ENCODE measurements at regions not wholly inside any gene's neighbourhood (a gene's known extent, or its start where the extent isn't known, plus 50 kb on each side); places are given as distances from the start of the nearest gene placed in this dataset.

DNA sequence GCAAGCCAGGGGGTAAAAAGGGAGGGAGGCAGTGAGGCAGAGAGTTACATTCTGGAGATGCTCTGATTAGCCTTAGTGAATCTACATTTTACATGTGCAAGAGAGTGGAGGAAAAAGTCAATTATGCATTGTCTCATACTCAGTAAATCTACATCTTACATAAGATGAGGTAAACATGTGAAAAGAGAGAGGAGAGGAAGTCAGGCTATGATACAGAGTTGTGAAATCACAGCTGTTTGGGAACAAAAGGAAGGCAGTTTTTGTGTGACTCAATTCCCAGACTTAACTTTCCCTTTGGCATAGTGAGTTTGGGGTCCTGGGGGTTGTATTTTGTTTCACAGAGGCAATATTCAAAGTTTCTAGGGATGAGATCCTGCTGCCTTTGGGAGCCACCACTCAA lies 67.8 kb downstream of the GP2 start:
- DNase-seq (ENCODE audit: low read depth in 2 of 3, low spot score in 2 of 3) = no peak

DNA sequence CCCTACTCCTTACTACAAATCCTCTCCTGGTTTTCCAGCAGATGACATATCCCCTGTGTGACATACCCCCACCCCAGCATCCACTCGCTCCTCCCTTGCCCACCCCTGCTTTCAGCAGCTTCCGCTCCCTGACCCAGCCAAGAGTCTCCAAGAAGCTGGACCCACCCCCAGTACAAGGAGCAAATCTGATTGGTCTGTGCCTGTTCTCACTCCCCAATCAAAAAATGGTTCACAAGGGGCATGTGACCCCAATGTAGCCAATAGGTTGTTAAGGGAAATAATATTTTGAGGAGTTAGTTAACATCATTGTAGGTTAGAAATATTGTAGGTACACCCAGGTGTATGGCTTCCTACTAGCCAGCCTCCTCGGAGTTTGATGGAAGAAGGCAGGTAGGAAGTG lies 70.1 kb downstream of the GP2 start:
- no peak for DNase-seq (ENCODE audit: low read depth in 2 of 3, low spot score in 2 of 3)

DNA sequence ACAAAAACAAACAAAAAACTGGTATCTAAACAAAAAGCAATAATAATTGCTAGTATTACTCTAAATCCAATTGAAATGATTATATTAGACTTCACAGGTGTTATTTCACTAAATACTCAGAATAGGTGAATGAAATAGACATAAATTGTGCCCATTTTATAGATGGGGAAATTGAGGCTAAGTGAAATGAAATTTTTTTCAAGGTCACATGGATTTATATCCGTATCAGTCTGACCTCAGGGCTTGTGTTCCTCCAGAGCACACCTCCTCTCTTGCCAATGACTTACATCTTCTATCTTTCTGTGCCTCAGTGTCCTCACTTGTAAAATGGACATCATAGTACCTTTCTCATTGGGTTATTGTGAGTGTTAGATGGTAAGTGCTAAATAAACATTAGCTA lies 72.3 kb downstream of the GP2 start:
- DNase-seq (ENCODE audit: low read depth in 2 of 3, low spot score in 2 of 3) = no peak

- DNase-seq (ENCODE audit: low read depth in 2 of 3, low spot score in 2 of 3) = no peak
These were observed 73.5 kb downstream of the GP2 start for GRCh38 chr16:20253825-20254224.

- DNase-seq (ENCODE audit: low read depth in 2 of 3, low spot score in 2 of 3) = no peak
These were observed 78.1 kb downstream of the GP2 start for GRCh38 chr16:20249211-20249610.

DNA sequence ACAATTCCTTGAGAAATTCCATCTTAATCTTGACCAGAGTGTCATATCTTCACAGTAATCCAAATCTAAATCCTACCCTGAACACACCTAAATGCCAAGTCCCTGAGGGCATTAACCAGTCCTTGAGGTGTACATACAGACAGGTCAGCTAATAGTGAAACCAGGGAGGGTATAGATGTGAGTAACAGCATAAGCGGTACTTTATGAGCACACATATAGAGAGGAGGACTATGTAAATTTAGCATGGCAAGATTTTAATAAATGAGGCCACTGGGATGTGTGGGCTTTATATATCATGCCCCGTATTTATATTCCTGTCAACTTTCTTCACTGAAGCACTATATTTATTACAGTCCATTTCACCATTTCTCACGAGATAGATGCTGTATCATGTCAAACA lies 80.2 kb downstream of the GP2 start:
- no peak for DNase-seq (ENCODE audit: low read depth in 2 of 3, low spot score in 2 of 3)

DNA sequence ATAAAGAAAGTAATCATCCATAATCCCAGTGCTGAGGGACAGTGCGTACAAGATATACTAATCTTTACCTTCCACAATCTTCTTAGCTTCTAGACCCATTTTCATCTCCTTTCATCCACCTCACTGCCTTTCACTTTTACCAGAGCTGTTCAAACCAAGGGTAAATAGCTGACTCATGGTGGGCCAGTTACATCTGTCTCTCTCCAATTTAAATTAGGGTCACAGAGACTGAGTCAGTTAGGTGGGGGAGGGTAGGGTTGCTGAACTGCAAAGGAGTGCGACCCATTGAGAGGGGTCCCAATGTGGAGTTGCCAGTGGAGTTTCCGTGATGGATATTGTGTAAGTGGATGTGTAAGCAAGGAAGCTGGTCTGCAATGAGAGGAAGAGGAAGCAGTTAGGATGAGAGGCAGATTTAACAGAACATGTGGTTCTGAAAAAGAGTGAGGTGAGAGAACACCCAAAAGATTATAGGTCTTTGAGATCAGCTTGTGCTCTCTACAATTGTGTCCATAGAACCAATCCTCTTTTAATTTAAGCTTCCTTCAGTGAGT lies 83.5 kb downstream of the GP2 start:
- peak in 1 of 3 donors; percentile 44 for DNase-seq (ENCODE audit: low read depth in 2 of 3, low spot score in 2 of 3)

- no peak for DNase-seq (ENCODE audit: low read depth in 2 of 3, low spot score in 2 of 3)
These were observed 84.6 kb downstream of the GP2 start for GRCh38 chr16:20242568-20243255.

DNA sequence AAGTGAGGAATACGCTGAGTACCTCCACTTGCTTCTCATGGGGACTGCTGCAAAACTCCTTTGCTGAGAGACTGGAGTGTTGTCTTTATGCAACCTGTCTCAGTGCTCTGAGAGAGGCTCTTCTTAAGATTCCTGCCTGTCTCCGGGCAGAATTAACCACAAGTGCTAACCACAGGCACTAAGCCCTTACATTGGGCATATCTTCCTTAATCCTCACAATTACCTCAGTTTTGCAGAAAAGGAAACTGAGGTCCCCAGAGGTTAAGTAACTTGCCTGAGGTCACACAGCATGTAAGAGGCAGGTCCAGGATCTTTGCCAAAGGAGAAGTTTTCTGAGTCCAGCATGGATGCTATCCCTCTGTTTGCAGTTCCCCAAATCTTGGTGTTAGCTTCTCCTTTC lies 86.0 kb downstream of the GP2 start:
- no peak for DNase-seq (ENCODE audit: low read depth in 2 of 3, low spot score in 2 of 3)

GRCh38 chr16:20236579-20237289 lies 90.6 kb downstream of the GP2 start:
- DNase-seq (ENCODE audit: low read depth in 2 of 3, low spot score in 2 of 3) = no peak

DNA sequence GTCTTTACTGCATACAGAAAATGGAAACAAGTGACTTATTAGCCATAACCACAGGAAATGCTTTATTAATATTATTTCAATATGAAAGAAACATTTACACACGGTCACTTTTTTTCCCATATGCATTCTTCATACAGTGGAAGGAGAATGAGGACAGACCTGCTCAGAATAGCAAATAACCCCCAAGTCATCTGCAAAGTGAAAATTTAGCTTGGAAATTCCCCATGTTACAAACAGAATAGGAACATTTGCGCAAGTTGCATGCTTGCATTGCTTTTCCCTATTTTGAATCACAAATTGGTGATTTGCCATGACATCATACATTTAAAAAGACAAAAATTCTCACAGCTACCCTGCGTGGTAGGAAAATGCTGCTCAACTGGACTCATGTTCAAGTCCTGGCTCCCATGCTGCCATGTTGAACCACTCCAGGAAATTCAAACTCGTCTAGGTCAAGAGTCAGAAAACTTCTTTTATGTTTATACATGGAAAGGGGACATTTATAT lies 102.0 kb downstream of the GP2 start:
- no peak for DNase-seq (ENCODE audit: low read depth in 2 of 3, low spot score in 2 of 3)

DNA sequence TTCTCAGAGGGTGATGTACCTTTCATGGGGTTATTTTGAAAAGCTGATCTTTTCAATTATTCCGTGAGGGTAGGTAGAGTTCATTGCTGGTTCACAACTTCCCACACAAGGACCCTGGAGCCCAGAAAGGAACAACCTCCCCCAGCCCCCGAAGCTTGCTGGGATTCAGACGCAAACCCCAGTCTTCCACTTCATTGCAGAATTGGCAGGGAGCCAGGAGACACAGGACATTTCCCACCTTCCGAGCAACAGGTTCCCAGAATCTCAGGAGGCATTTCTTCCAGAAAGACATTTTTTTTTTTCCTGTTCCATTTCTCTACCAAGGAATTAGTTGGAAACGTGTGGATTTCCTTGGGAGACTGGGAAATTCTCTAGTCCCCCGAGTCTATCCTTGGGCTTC lies 106.1 kb downstream of the GP2 start:
- no peak for DNase-seq (ENCODE audit: low read depth in 2 of 3, low spot score in 2 of 3)

DNA sequence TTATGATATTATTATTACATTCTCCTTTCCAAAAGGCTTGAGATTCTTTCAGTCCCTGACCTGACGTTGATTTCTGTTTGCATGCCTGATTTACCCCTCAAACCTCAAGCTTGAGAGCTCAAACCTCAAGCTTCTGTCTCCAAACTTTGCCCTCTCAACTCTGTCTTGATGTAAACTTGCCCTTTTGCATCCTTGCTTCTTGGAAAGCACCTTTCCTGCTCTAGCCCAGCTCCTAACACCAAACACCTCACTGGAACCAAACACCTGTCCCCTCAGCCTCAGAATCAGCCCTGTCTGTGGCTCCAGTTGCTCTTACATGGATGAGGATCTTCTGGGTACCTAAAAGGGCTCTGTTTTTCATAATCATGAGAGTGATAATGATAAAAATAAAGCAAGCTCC lies 109.2 kb downstream of the GP2 start:
- no peak for DNase-seq (ENCODE audit: low read depth in 2 of 3, low spot score in 2 of 3)

DNA sequence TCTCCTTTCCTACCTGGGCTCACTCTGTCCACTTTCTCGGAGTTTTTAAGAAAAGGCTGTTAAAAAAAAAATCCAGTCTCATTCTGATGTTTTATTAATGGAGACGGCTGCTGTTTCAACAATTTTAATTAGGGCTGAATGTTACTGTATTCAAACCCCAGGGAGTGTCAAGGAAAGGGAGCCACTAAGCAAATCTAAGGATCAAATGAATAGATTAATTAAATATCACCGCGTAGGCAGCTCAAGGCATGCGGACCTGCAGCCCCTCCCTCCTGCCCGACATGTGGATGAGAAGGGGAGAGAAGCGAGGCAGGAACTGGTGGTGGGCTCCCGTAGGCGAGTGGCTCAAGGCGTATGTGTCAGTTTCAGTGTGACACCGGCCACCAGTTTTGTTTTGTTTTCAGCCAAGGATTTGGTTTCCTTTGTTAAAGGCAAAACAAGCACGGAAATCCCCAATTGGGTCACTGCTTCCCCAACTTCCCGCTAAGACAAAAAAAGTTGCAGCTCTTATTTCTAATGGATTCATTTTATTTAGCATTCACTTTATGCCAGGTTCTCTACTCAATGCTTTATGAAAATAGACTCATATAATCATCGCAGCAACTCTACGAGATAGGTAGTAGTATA lies 110.6 kb downstream of the GP2 start:
- no peak for DNase-seq (ENCODE audit: low read depth in 2 of 3, low spot score in 2 of 3)

DNA sequence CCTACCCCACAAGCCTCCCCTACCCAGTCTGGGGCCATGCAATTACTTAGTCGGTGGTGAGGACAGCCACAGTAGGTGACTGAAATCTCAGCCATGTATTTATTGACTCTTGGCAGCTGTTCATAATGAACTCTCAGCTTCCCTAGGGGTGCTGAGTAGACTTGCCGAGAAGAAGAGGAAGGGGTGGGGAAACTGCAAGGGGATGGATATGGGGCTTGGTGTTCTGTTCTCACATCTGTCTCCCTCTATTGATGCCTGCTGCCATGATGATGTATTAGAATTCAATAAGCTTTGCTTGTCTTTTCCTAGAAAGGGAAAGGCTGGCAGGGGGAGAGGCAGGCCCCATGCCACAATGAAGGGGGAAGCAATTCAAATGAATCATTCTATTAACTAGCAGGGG lies 112.9 kb downstream of the GP2 start:
- no peak for DNase-seq (ENCODE audit: low read depth in 2 of 3, low spot score in 2 of 3)

DNA sequence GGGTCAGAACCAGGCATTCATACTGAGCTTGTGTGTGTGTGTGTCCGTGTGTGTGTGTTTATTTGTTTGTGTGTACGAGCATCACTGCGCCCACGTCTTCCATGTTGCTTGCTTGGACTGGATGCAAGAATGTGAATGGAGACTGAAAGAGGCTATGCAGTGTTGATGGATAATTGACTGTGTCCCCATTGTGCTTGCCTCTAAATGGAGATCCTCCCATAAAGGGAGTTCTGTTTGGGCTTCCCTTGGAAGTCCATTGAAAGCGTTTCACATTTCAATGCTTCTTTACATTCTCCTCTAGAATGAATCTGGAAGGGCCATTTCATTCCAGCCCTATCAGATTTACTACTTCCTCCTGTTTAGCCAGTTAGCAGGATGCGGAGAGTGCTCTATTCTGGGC lies 124.0 kb downstream of the GP2 start:
- no peak for DNase-seq (ENCODE audit: low read depth in 2 of 3, low spot score in 2 of 3)

GRCh38 chr16:20202747-20203146 lies 124.6 kb downstream of the GP2 start:
- DNase-seq (ENCODE audit: low read depth in 2 of 3, low spot score in 2 of 3) = no peak

DNA sequence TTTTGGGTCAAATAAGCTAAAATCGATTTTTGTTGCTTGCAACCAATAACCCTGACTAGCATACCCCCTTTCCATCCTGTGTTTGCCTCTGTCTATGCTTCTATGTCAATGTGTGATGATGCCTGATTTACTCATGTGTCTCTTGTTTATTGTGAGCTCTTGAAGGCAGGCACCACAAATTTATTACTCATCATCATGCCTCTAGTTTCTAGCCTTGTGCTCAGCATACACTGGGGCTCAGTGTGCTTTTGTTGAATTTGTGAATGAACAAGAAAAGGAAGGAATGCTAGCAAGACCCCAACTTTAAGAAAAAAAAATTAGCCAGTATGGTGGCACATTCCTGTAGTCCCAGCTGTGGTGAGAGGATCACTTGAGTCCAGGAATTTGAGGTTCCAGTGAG lies 119.1 kb upstream of the GPR139 start:
- DNase-seq (ENCODE audit: low read depth in 2 of 3, low spot score in 2 of 3) = no peak

DNA sequence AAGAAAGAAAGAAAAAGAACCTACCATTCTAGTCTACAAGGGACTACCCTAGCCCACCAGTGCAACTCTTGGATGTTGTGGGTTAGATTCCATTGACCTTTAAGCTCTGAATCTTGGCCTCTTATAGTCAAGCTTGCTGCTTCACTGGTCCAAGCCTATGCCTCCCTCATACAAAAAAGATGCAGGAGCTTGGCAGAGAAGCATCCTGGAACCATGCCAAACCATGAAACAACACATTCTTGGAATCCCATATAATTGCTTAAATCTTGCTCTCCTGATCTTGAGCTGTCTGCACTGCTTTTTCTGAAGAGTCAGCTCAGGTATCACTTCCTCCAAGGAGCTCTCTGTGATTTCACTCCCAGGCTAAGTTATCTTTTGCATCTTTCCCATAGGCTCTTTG lies 117.9 kb upstream of the GPR139 start:
- no peak for DNase-seq (ENCODE audit: low read depth in 2 of 3, low spot score in 2 of 3)

DNA sequence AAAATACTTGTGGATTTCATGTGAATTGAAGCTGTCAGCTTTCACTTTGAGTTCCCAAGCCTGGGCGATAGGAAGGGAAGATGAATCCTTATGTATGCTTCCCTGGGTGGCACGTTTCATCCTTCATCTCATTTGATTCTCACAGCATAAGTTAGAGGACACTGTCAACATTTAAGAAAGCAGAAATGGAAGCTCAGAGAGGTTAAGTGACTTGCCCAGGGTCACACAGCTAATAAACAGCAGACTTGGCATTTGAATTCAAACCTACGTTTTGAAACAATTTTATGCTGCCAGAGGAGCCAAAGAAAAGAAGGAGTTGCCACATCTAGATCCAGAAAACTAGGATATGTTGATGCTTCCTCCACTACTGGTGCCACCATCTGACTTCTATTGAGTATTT lies 108.3 kb upstream of the GPR139 start:
- DNase-seq (ENCODE audit: low read depth in 2 of 3, low spot score in 2 of 3) = no peak

DNA sequence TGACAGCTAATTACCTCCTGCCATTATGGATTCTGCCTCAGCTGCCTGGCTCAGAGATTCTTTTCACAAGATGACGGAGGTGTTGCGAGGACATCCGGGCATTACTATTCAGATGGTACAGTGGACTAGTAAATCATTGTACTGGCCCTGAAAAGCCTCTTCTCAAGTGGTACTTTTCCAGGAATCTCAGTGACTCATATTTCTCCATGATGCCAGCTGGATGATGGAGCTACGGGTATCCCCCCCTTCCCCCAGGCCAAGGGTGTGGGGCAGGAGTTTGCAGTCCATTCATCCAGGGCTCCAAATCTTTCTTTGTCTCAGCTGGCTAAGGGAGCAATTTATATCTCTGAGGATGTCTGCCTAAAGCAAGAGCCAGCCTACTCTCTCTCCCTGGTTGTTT lies 107.7 kb upstream of the GPR139 start:
- no peak for DNase-seq (ENCODE audit: low read depth in 2 of 3, low spot score in 2 of 3)

DNA sequence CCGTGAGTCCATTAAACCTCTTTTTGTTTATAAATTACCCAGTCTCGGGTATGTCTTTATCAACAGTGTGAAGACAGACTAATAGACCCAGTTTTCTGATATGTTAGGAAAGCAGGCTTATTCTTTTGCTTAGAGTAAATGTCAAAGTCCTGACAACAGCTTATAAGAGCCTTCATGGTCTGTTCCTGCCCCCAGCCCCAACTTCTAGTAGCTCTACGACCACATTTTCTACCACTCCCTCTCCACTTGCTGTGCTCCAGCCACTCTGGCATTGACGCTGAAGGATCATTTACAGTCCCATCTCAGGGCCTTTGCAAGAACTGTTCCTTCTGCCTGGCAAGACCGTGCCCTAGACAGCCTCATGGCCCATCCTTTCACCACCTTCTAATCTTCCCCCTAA lies 104.6 kb upstream of the GPR139 start:
- no peak for DNase-seq (ENCODE audit: low read depth in 2 of 3, low spot score in 2 of 3)

Measured in hematopoietic multipotent progenitor cell (in vitro differentiated cells).